ENCODE measurements at regions not wholly inside any gene's neighbourhood (a gene's known extent, or its start where the extent isn't known, plus 50 kb on each side); places are given as distances from the start of the nearest gene placed in this dataset.

- Mint-ChIP-seq H3K36me3 (ENCODE audit: low read depth) (peaks cover 8% of the 10 kb centered on the region), H3K4me3 (no peak overlapping the region), H3K4me1 (peaks cover 59% of the 10 kb centered on the region)
Observed at GRCh38 chr16:85537331-85537788, 75.8 kb upstream of the GSE1 start.

GRCh38 chr16:85537795-85538401 is 75.2 kb upstream of the GSE1 start:
- Mint-ChIP-seq H3K4me3 (no peak overlapping the region), H3K36me3 (ENCODE audit: low read depth) (peaks cover 8% of the 10 kb centered on the region), H3K27me3 (ENCODE audit: low read depth, poor library complexity) (peaks cover 18% of the 10 kb centered on the region), H3K9me3 (peaks cover 12% of the 10 kb centered on the region), H3K27ac (no peak overlapping the region), H3K4me1 (peaks cover 64% of the 10 kb centered on the region)
- DNase-seq, result no peak
- no peak for TF ChIP-seq CTCF (IDR thresholded peaks at IDR 0.05)

More at GRCh38 chr16:85537331-85537788, 75.8 kb upstream of the GSE1 start:
- no peak for TF ChIP-seq CTCF (IDR thresholded peaks at IDR 0.05)
- Mint-ChIP-seq H3K27ac (no peak overlapping the region), H3K9me3 (peaks cover 12% of the 10 kb centered on the region), H3K27me3 (ENCODE audit: low read depth, poor library complexity) (peaks cover 17% of the 10 kb centered on the region)
- no peak for DNase-seq

GRCh38 chr16:85539084-85539483 is 74.0 kb upstream of the GSE1 start:
- Mint-ChIP-seq H3K9me3 (peaks cover 12% of the 10 kb centered on the region), H3K4me3 (no peak overlapping the region), H3K4me1 (peaks cover 66% of the 10 kb centered on the region)

GRCh38 chr16:85539629-85540291 is 73.4 kb upstream of the GSE1 start:
- TF ChIP-seq CTCF (IDR thresholded peaks at IDR 0.05), result no peak
- Mint-ChIP-seq H3K27ac (no peak overlapping the region), H3K36me3 (ENCODE audit: low read depth) (peaks cover 8% of the 10 kb centered on the region), H3K4me3 (no peak overlapping the region), H3K4me1 (peaks cover 69% of the 10 kb centered on the region), H3K27me3 (ENCODE audit: low read depth, poor library complexity) (peaks cover 16% of the 10 kb centered on the region), H3K9me3 (peaks cover 12% of the 10 kb centered on the region)
- DNase-seq, result no peak

More at GRCh38 chr16:85539084-85539483, 74.0 kb upstream of the GSE1 start:
- DNase-seq, result no peak
- Mint-ChIP-seq H3K27me3 (ENCODE audit: low read depth, poor library complexity) (peaks cover 17% of the 10 kb centered on the region), H3K27ac (no peak overlapping the region), H3K36me3 (ENCODE audit: low read depth) (peaks cover 8% of the 10 kb centered on the region)
- no peak for TF ChIP-seq CTCF (IDR thresholded peaks at IDR 0.05)

GRCh38 chr16:85541181-85541580 is 71.9 kb upstream of the GSE1 start:
- Mint-ChIP-seq H3K9me3 (peaks cover 12% of the 10 kb centered on the region), H3K27ac (no peak overlapping the region)

More at GRCh38 chr16:85541181-85541580, 71.9 kb upstream of the GSE1 start:
- peaks cover 63% of the 10 kb centered on the region for H3K4me1 Mint-ChIP-seq
- no peak for DNase-seq
- H3K36me3 Mint-ChIP-seq (ENCODE audit: low read depth), result peaks cover 13% of the 10 kb centered on the region
- H3K4me3 Mint-ChIP-seq, result no peak overlapping the region
- H3K27me3 Mint-ChIP-seq (ENCODE audit: low read depth, poor library complexity), result peaks cover 21% of the 10 kb centered on the region
- no peak for TF ChIP-seq CTCF (IDR thresholded peaks at IDR 0.05)

Data from nephron progenitor cell (in vitro differentiated cells).